Stimulated activated CD8-positive, alpha-beta memory T cell treated with anti-CD3 and anti-CD28 coated beads, Interleukin-4, amount 100 ng/mL, for 48 hours (primary cell): ENCODE measurements at regions not wholly inside any gene's neighbourhood (a gene's known extent, or its start where the extent isn't known, plus 50 kb on each side); places are given as distances from the start of the nearest gene placed in this dataset.
"Not testable (repeated sequence)": the region's sequence is repeated elsewhere in the genome, so short reads cannot be mapped to it uniquely, and the experiment has no call there.

Experiments
- DNase-seq: peaks from one replicate; pipeline ENCODE4 v3.0.0-alpha.2; 2020

GRCh38 chr14:44453433-44454171 lies 53.5 kb downstream of the FSCB start:
- DNase-seq: no peak

GRCh38 chr14:44450232-44450631 lies 56.9 kb downstream of the FSCB start:
- DNase-seq: not testable (repeated sequence)

GRCh38 chr14:44449680-44450079 lies 57.4 kb downstream of the FSCB start:
- DNase-seq: no peak

GRCh38 chr14:44448951-44449358 lies 58.1 kb downstream of the FSCB start:
- DNase-seq: no peak

GRCh38 chr14:44446965-44447364 lies 60.1 kb downstream of the FSCB start:
- DNase-seq: no peak

- no peak for DNase-seq
Observed at GRCh38 chr14:44444454-44444853, 62.6 kb downstream of the FSCB start.

- DNase-seq: no peak
Observed at GRCh38 chr14:44438936-44439335, 68.1 kb downstream of the FSCB start.

- no peak for DNase-seq
Observed at GRCh38 chr14:44438221-44438620, 68.9 kb downstream of the FSCB start.

GRCh38 chr14:44436458-44436857 lies 70.6 kb downstream of the FSCB start:
- DNase-seq: no peak

GRCh38 chr14:44428231-44428945 lies 78.7 kb downstream of the FSCB start:
- DNase-seq: no peak

- DNase-seq: no peak
Observed at GRCh38 chr14:44422699-44423098, 84.4 kb downstream of the FSCB start.

- DNase-seq: no peak
Observed at GRCh38 chr14:44420226-44420625, 86.9 kb downstream of the FSCB start.

- DNase-seq: no peak
Observed at GRCh38 chr14:44418856-44419255, 88.2 kb downstream of the FSCB start.

GRCh38 chr14:44417809-44418208 lies 89.3 kb downstream of the FSCB start:
- DNase-seq: no peak

GRCh38 chr14:44414646-44415045 lies 92.4 kb downstream of the FSCB start:
- DNase-seq: no peak

GRCh38 chr14:44412858-44413569 lies 94.1 kb downstream of the FSCB start:
- DNase-seq: no peak

- no peak for DNase-seq
Observed at GRCh38 chr14:44405011-44405486, 102.0 kb downstream of the FSCB start.

GRCh38 chr14:44404599-44404998 lies 102.5 kb downstream of the FSCB start:
- no peak for DNase-seq

GRCh38 chr14:44404036-44404435 lies 103.0 kb downstream of the FSCB start:
- DNase-seq: no peak

- no peak for DNase-seq
Observed at GRCh38 chr14:44403193-44403592, 103.9 kb downstream of the FSCB start.

GRCh38 chr14:44396226-44396625 lies 110.9 kb downstream of the FSCB start:
- DNase-seq: no peak

- no peak for DNase-seq
Observed at GRCh38 chr14:44392984-44393383, 114.1 kb downstream of the FSCB start.

- no peak for DNase-seq
Observed at GRCh38 chr14:44388306-44388705, 118.8 kb downstream of the FSCB start.

- DNase-seq: no peak
Observed at GRCh38 chr14:44385906-44386305, 121.2 kb downstream of the FSCB start.
